ENCODE measurements at regions not wholly inside any gene's neighbourhood (a gene's known extent, or its start where the extent isn't known, plus 50 kb on each side); places are given as distances from the start of the nearest gene placed in this dataset.
A peak's percentile ranks its signal among the peaks of the same experiment; 100 is the strongest.

DNA sequence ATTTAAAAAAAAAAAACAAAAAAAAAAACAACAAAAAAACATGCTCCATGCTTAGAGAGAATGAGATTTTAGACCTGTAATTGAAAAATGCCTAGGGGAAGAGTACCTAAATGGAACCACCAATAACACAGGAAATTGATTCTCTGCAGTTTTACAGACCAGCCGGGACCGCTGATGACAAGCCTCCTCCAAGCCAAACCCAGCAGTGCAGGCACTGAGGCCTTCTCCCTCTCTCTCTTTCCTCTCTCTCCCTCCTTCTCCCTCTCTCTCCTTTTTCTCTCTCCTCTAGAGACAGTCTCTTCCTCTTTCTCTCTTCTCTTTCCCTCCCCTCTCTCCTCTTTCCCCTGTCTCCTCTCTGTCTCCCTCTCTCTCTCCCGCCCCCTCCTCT, 228.8 kb upstream of the COPS8 start:
- TF ChIP-seq, protein P1, sequence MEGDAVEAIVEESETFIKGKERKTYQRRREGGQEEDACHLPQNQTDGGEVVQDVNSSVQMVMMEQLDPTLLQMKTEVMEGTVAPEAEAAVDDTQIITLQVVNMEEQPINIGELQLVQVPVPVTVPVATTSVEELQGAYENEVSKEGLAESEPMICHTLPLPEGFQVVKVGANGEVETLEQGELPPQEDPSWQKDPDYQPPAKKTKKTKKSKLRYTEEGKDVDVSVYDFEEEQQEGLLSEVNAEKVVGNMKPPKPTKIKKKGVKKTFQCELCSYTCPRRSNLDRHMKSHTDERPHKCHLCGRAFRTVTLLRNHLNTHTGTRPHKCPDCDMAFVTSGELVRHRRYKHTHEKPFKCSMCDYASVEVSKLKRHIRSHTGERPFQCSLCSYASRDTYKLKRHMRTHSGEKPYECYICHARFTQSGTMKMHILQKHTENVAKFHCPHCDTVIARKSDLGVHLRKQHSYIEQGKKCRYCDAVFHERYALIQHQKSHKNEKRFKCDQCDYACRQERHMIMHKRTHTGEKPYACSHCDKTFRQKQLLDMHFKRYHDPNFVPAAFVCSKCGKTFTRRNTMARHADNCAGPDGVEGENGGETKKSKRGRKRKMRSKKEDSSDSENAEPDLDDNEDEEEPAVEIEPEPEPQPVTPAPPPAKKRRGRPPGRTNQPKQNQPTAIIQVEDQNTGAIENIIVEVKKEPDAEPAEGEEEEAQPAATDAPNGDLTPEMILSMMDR (IDR thresholded peaks at IDR 0.05): no peak
- no peak for DNase-seq (ENCODE audit: low spot score)
- peaks cover 0 to 4% of the 10 kb centered on the region in 2 donors for H3K9me3 ChIP-seq
- no peak overlapping the region for H3K4me3 ChIP-seq
- H3K27ac ChIP-seq: no peak overlapping the region
- H3K27me3 ChIP-seq: no peaks in the 10 kb centered on the region
- no peaks in the 10 kb centered on the region for H3K36me3 ChIP-seq
- no peaks in the 10 kb centered on the region for H3K4me1 ChIP-seq

DNA sequence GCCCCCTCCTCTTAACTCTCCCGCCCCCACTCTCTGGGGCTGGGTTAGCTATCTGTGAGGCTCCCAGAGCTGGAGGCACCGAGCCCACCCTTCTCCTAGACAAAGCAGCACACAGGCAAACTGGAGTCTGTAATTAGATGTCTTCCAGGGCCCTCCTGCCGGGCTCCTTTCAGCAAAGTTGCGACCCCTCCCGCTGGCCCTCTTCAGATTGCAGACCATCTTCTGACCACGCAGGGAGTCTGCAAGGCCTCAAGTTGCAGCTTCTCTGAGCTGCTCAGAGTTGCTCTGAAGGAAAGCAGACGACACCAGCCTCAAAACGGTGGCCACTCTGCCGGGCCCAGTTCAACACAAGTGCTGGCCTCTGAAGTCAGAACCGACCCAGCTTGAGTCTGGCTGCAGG, 228.4 kb upstream of the COPS8 start:
- Histone ChIP-seq H3K27ac (no peak overlapping the region), H3K9me3 (peaks cover 0 to 4% of the 10 kb centered on the region in 2 donors), H3K27me3 (no peaks in the 10 kb centered on the region), H3K36me3 (no peaks in the 10 kb centered on the region), H3K4me1 (no peaks in the 10 kb centered on the region), H3K4me3 (no peak overlapping the region)
- DNase-seq (ENCODE audit: low spot score): no peak
- TF ChIP-seq, protein P1 (IDR thresholded peaks at IDR 0.05): no peak

DNA sequence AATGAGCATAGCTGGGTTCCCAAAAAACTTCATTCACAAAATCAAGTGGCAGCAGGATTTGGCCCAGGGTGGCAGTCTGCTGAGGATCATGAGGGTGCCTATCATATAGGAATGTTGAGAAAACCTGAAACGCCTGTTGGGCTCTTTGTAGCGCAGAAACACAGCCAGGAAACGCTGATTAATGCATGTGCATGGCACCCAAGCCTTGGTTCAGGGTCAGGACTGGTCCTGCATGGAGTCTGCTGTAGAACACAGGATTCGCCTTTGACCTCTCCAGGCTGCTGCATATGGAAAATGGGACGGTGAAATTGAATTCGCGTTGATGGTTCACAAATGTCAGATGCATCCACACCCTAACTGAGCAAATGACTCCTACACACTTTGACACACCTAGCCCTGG, 227.9 kb upstream of the COPS8 start:
- Histone ChIP-seq H3K27ac (no peak overlapping the region), H3K4me1 (no peaks in the 10 kb centered on the region), H3K36me3 (no peaks in the 10 kb centered on the region), H3K4me3 (no peak overlapping the region), H3K9me3 (peaks cover 0 to 4% of the 10 kb centered on the region in 2 donors), H3K27me3 (no peaks in the 10 kb centered on the region)
- peak; percentile 32 for DNase-seq (ENCODE audit: low spot score)
- TF ChIP-seq, protein P1 (IDR thresholded peaks at IDR 0.05): no peak

DNA sequence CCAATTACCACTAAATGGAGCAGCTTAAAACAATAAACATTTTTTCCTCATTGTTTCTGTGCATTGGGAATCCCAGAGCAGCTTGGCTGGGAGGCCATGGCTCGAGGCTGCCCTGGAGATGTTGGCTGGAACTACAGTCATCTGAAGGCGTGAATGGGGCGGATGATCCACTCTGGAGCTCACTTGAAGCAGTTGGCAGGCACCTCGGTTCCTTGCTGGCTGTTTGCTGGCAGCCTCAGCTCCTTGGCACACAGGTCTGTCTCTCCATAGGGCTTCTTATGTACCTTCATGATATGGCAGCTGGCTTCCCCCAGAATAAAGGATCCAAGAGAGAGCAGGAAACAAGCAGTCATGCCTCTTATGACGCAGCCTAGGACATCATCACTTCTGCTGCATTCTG, 227.0 kb upstream of the COPS8 start:
- Histone ChIP-seq H3K4me1 (no peaks in the 10 kb centered on the region), H3K36me3 (no peaks in the 10 kb centered on the region), H3K9me3 (peaks cover 0 to 4% of the 10 kb centered on the region in 2 donors), H3K4me3 (no peak overlapping the region), H3K27me3 (no peaks in the 10 kb centered on the region), H3K27ac (no peak overlapping the region)
- TF ChIP-seq, protein P1 (IDR thresholded peaks at IDR 0.05): no peak
- DNase-seq (ENCODE audit: low spot score): peak; percentile 54

DNA sequence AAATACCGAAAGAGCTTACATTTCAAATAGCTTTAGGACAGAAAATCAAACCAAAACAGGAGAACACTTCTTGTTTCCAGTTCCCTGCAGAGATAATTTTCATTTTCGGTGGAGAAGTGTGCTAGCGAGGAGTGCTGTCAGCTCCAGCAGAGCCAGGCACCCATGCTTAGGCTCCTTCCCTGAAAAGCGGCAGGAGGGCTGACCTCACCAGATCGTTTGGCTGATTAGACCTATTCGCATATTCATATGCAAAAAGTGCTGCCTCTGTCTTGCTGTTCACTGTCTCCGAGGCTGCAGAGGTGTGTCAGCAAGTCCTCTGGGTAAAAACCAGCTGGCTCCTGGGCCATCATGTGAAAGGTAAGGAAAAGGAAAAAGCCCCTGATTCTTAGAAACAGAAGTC, 225.8 kb upstream of the COPS8 start:
- Histone ChIP-seq H3K4me1 (no peaks in the 10 kb centered on the region), H3K9me3 (peaks cover 0 to 10% of the 10 kb centered on the region in 2 donors), H3K27ac (no peak overlapping the region), H3K4me3 (no peak overlapping the region), H3K36me3 (no peaks in the 10 kb centered on the region), H3K27me3 (no peaks in the 10 kb centered on the region)
- DNase-seq (ENCODE audit: low spot score): peak; percentile 49
- TF ChIP-seq, protein P1 (IDR thresholded peaks at IDR 0.05): no peak

DNA sequence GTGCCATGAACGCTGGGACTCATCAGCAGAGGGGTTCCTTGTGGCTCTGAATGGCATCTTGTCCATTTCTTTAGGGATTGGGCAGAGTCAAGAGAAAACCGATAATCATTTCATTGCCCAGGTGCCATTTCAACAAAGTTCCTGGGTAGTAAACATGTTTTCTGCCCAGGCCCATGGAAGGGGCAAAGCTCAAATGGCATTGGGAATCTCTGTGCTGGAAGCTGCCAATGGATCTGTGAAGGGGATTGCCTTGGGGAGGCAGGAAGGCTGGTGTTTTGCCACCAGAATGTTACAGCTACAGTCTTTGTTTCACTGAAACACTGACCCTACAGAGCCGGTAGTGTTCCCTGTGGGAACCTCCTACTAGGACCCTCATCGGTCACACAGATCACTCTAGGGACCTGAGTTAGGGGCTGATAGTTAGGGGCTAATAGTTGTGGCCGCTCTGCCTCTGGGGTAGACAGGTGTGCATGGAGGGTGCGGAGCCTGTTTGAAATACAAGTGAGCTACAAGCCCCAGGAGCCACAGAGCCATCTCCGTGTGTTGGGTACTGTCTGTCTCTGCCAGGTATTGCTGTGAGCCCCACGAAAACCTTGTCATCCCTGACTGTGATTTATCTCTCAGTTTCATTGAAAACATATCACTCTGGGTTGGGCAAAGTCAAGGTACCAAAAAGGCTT, 224.4 kb upstream of the COPS8 start:
- peak; percentile 48 for DNase-seq (ENCODE audit: low spot score)
- Histone ChIP-seq H3K9me3 (peaks cover 0 to 6% of the 10 kb centered on the region in 2 donors), H3K4me3 (no peak overlapping the region), H3K27me3 (no peaks in the 10 kb centered on the region), H3K27ac (no peak overlapping the region), H3K36me3 (no peaks in the 10 kb centered on the region), H3K4me1 (no peaks in the 10 kb centered on the region)
- TF ChIP-seq, protein P1 (IDR thresholded peaks at IDR 0.05): no peak
